Fibroblast of lung (primary cell): ENCODE measurements at regions not wholly inside any gene's neighbourhood (a gene's known extent, or its start where the extent isn't known, plus 50 kb on each side); places are given as distances from the start of the nearest gene placed in this dataset.

Experiments used
- DNase-seq, 2 donors: peaks; one replicate each; pipeline versions ENCODE4 v3.0.0 to v3.0.0-alpha.2; 2010; ENCODE audit warnings: low read depth in 2 of 2
- H2AFZ ChIP-seq: 2 replicates; pipeline ENCODE4 v1.5.1; 2012; ENCODE audit warnings: low read length, control low read depth, inconsistent platforms
- H3K27ac ChIP-seq: 2 replicates; pipeline ENCODE4 v1.5.1; 2011; ENCODE audit warnings: low read length, control low read depth; ENCODE audit not compliant: insufficient read depth
- H3K27me3 ChIP-seq: 2 replicates; pipeline ENCODE4 v1.5.1; 2011; ENCODE audit warnings: mild to moderate bottlenecking, low read length; ENCODE audit not compliant: control insufficient read depth, insufficient read depth
- H3K36me3 ChIP-seq: 2 replicates; pipeline ENCODE4 v1.5.1; 2011; ENCODE audit warnings: low read length; ENCODE audit not compliant: control insufficient read depth, insufficient read depth
- H3K4me1 ChIP-seq: 2 replicates; pipeline ENCODE4 v1.5.1; 2011; ENCODE audit warnings: low read length; ENCODE audit not compliant: control insufficient read depth, insufficient read depth; ENCODE audit errors: extremely low read depth
- H3K4me2 ChIP-seq: 2 replicates; pipeline ENCODE4 v1.5.1; 2011; ENCODE audit warnings: low read length, control low read depth; ENCODE audit not compliant: insufficient read depth; ENCODE audit errors: extremely low read depth
- H3K4me3 ChIP-seq, 4 experiments: fragments of 200-600 bp in 1 of 4; sonication (generic) in 1 of 4; replicated peaks in 1 of 4; 2 replicates each; pipeline ENCODE4 v1.5.1; 2011 to 2016; ENCODE audit warnings: low read length in 4 of 4, low read depth in 3 of 4, mild to moderate bottlenecking in 3 of 4, control low read depth in 2 of 4, inconsistent platforms in 1 of 4, mixed read lengths in 1 of 4; ENCODE audit not compliant: insufficient read depth in 1 of 4; ENCODE audit errors: control extremely low read depth in 1 of 4
- H3K79me2 ChIP-seq: 2 replicates; pipeline ENCODE4 v1.5.1; 2012; ENCODE audit warnings: mild to moderate bottlenecking, low read length, inconsistent platforms; ENCODE audit not compliant: control insufficient read depth, insufficient read depth
- H3K9ac ChIP-seq: 2 replicates; pipeline ENCODE4 v1.5.1; 2011; ENCODE audit warnings: mild to moderate bottlenecking, low read length, control low read depth; ENCODE audit not compliant: insufficient read depth
- H3K9me3 ChIP-seq: 2 replicates; pipeline ENCODE4 v1.5.1; 2012; ENCODE audit warnings: low read depth, low read length; ENCODE audit not compliant: control insufficient read depth, insufficient read depth
- H4K20me1 ChIP-seq: 2 replicates; pipeline ENCODE4 v1.5.1; 2011; ENCODE audit warnings: low read length; ENCODE audit not compliant: control insufficient read depth, insufficient read depth; ENCODE audit errors: extremely low read depth
- EZH2 ChIP-seq: IDR thresholded peaks from 2 replicates; pipeline ENCODE4 v1.5.1; 2012; ENCODE audit warnings: low read length, control low read depth, mild to moderate bottlenecking; ENCODE audit errors: missing control alignments
- TF ChIP-seq, protein P1 (sequence below), 2 donors: IDR thresholded peaks in 1 of 2; conservative IDR thresholded peaks in 1 of 2; 1 replicate in 1 of 2; 2 replicates in 1 of 2; pipeline ENCODE4 v1.5.1; 2011 to 2012; ENCODE audit warnings: low read length in 2 of 2, control low read depth in 1 of 2, inconsistent platforms in 1 of 2, low read depth in 1 of 2, mild to moderate bottlenecking in 1 of 2

- DNase-seq: peak; percentile 21 to 48
- H3K9me3 ChIP-seq: no peaks in the 10 kb centered on the region
- H3K27me3 ChIP-seq: no peaks in the 10 kb centered on the region
- H2AFZ ChIP-seq: no peak overlapping the region
- H3K27ac ChIP-seq: no peak overlapping the region
- no peak overlapping the region for H3K4me2 ChIP-seq
- H3K4me1 ChIP-seq: no peaks in the 10 kb centered on the region
- TF ChIP-seq, protein P1, sequence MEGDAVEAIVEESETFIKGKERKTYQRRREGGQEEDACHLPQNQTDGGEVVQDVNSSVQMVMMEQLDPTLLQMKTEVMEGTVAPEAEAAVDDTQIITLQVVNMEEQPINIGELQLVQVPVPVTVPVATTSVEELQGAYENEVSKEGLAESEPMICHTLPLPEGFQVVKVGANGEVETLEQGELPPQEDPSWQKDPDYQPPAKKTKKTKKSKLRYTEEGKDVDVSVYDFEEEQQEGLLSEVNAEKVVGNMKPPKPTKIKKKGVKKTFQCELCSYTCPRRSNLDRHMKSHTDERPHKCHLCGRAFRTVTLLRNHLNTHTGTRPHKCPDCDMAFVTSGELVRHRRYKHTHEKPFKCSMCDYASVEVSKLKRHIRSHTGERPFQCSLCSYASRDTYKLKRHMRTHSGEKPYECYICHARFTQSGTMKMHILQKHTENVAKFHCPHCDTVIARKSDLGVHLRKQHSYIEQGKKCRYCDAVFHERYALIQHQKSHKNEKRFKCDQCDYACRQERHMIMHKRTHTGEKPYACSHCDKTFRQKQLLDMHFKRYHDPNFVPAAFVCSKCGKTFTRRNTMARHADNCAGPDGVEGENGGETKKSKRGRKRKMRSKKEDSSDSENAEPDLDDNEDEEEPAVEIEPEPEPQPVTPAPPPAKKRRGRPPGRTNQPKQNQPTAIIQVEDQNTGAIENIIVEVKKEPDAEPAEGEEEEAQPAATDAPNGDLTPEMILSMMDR (conservative IDR thresholded peaks at IDR 0.05 in 1 of 2, IDR thresholded peaks at IDR 0.05 in 1 of 2; ENCODE audit: low read depth in 1 of 2, low read length in 2 of 2): no peak
- TF ChIP-seq EZH2: no peak
- H3K36me3 ChIP-seq: no peaks in the 10 kb centered on the region
- H4K20me1 ChIP-seq: no peaks in the 10 kb centered on the region
- H3K4me3 ChIP-seq: no peak overlapping the region
- no peaks in the 10 kb centered on the region for H3K79me2 ChIP-seq
- no peak overlapping the region for H3K9ac ChIP-seq
Observed at GRCh38 chr3:117463276-117464115, 753.9 kb downstream of the TUSC7 start.

GRCh38 chr3:117471831-117472230 is 762.3 kb downstream of the TUSC7 start:
- DNase-seq: no peak
- no peaks in the 10 kb centered on the region for H3K79me2 ChIP-seq
- no peak overlapping the region for H3K27ac ChIP-seq
- H2AFZ ChIP-seq: no peak overlapping the region
- H3K27me3 ChIP-seq: no peaks in the 10 kb centered on the region
- no peaks in the 10 kb centered on the region for H3K36me3 ChIP-seq
- H4K20me1 ChIP-seq: no peaks in the 10 kb centered on the region
- TF ChIP-seq EZH2: no peak
- TF ChIP-seq, protein P1 (conservative IDR thresholded peaks at IDR 0.05 in 1 of 2, IDR thresholded peaks at IDR 0.05 in 1 of 2; ENCODE audit: low read depth in 1 of 2, low read length in 2 of 2): no peak
- no peaks in the 10 kb centered on the region for H3K9me3 ChIP-seq
- no peak overlapping the region for H3K4me2 ChIP-seq
- H3K4me3 ChIP-seq: no peak overlapping the region
- H3K9ac ChIP-seq: no peak overlapping the region
- no peaks in the 10 kb centered on the region for H3K4me1 ChIP-seq

- no peaks in the 10 kb centered on the region for H3K4me1 ChIP-seq
- H3K27ac ChIP-seq: no peak overlapping the region
- no peak overlapping the region for H2AFZ ChIP-seq
- no peak for DNase-seq
- H3K9ac ChIP-seq: no peak overlapping the region
- H3K4me3 ChIP-seq: no peak overlapping the region
- TF ChIP-seq, protein P1 (conservative IDR thresholded peaks at IDR 0.05 in 1 of 2, IDR thresholded peaks at IDR 0.05 in 1 of 2; ENCODE audit: low read depth in 1 of 2, low read length in 2 of 2): no peak
- TF ChIP-seq EZH2: no peak
- H3K36me3 ChIP-seq: no peaks in the 10 kb centered on the region
- H3K79me2 ChIP-seq: no peaks in the 10 kb centered on the region
- H3K9me3 ChIP-seq: no peaks in the 10 kb centered on the region
- no peak overlapping the region for H3K4me2 ChIP-seq
- H4K20me1 ChIP-seq: no peaks in the 10 kb centered on the region
- no peaks in the 10 kb centered on the region for H3K27me3 ChIP-seq
Observed at GRCh38 chr3:117473981-117474538, 764.5 kb downstream of the TUSC7 start.
